H1 (cell line): ENCODE measurements at regions not wholly inside any gene's neighbourhood (a gene's known extent, or its start where the extent isn't known, plus 50 kb on each side); places are given as distances from the start of the nearest gene placed in this dataset.

Experiments
- CTCF ChIA-PET: fragments of 300-600 bp; sonication (Branson Sonifier 250); formaldehyde crosslinking; loops from one replicate; lab custom pipeline; 2021; ENCODE audit not compliant: partially characterized antibody; lab: Charles Lee
- POLR2A ChIA-PET: fragments of 300-600 bp; sonication (Branson Sonifier 250); formaldehyde crosslinking; loops from one replicate; lab custom pipeline; 2021; ENCODE audit warnings: inconsistent platforms; ENCODE audit not compliant: partially characterized antibody; lab: Charles Lee
- DNase-seq, 2 experiments: peaks; one replicate each; pipeline versions ENCODE4 v3.0.0 to v3.0.0-alpha.2; 2010 to 2022; ENCODE audit warnings: low spot score in 2 of 2, low read depth in 1 of 2, mixed read lengths in 1 of 2
- FAIRE-seq: peaks from 2 replicates; lab custom pipeline; 2011; peaks lifted over from hg19 to GRCh38; lab: Jason Lieb, UNC
- H2AFZ ChIP-seq: 2 replicates; pipeline ENCODE4 v1.8.1; 2012; ENCODE audit warnings: low read length, inconsistent platforms
- H2AK5ac ChIP-seq: 2 replicates; pipeline ENCODE4 v1.6.1; 2013; ENCODE audit warnings: low read depth, low read length
- H2BK120ac ChIP-seq: replicated peaks from 2 replicates; pipeline ENCODE3; 2013; ENCODE audit warnings: low read depth, low read length, inconsistent platforms
- H2BK12ac ChIP-seq: 2 replicates; pipeline ENCODE4 v1.6.1; 2013; ENCODE audit warnings: low read depth, low read length
- H2BK15ac ChIP-seq: 2 replicates; pipeline ENCODE4 v1.6.1; 2013; ENCODE audit warnings: low read length
- H2BK20ac ChIP-seq: 2 replicates; pipeline ENCODE4 v1.6.1; 2013; ENCODE audit warnings: low read length
- H2BK5ac ChIP-seq: 2 replicates; pipeline ENCODE4 v1.6.1; 2013; ENCODE audit warnings: low read depth, low read length
- H3K14ac ChIP-seq: 2 replicates; pipeline ENCODE4 v1.6.1; 2013; ENCODE audit warnings: inconsistent platforms; ENCODE audit not compliant: insufficient read length
- H3K18ac ChIP-seq: 2 replicates; pipeline ENCODE4 v1.6.1; 2013; ENCODE audit warnings: low read length; ENCODE audit errors: extremely low read depth
- H3K23ac ChIP-seq: 2 replicates; pipeline ENCODE4 v1.6.1; 2013; ENCODE audit warnings: inconsistent platforms; ENCODE audit not compliant: insufficient read length
- H3K23me2 ChIP-seq: 2 replicates; pipeline ENCODE4 v1.6.1; 2013; ENCODE audit warnings: low read depth, low read length
- H3K27ac ChIP-seq: 2 replicates; pipeline ENCODE4 v1.6.1; 2011; ENCODE audit warnings: low read depth, low read length, inconsistent platforms
- H3K27me3 ChIP-seq, 4 experiments: replicated peaks in 1 of 4; 1 replicate in 1 of 4; 2 replicates in 3 of 4; pipeline versions ENCODE4 v1.6.1 to v1.8.1; 2011 to 2013; ENCODE audit warnings: low read length in 3 of 4, mild to moderate bottlenecking in 3 of 4, inconsistent platforms in 2 of 4, mixed read lengths in 2 of 4, moderate library complexity in 1 of 4; ENCODE audit not compliant: control insufficient read depth in 3 of 4, insufficient read depth in 3 of 4; ENCODE audit errors: extremely low read depth in 1 of 4
- H3K36me3 ChIP-seq, 4 experiments: 2 replicates each; pipeline versions ENCODE4 v1.6.1 to v1.8.1; 2011 to 2013; ENCODE audit warnings: mild to moderate bottlenecking in 4 of 4, low read length in 3 of 4, moderate library complexity in 2 of 4, control low read depth in 1 of 4, inconsistent platforms in 1 of 4; ENCODE audit not compliant: insufficient read depth in 4 of 4, control insufficient read depth in 2 of 4
- H3K4ac ChIP-seq: replicated peaks from 2 replicates; pipeline ENCODE3; 2013; ENCODE audit warnings: low read length, low read depth, mixed read lengths, inconsistent platforms; ENCODE audit not compliant: insufficient read length
- H3K4me1 ChIP-seq, 4 experiments: replicated peaks in 1 of 4; 1 replicate in 1 of 4; 2 replicates in 3 of 4; pipeline versions ENCODE4 v1.6.1 to v1.8.1; 2011 to 2013; ENCODE audit warnings: low read length in 3 of 4, inconsistent platforms in 2 of 4, mixed read lengths in 1 of 4; ENCODE audit not compliant: insufficient read depth in 4 of 4, control insufficient read depth in 3 of 4
- H3K4me2 ChIP-seq, 2 experiments: 2 replicates each; pipeline versions ENCODE4 v1.6.1 to v1.8.1; 2011 to 2013; ENCODE audit warnings: low read depth in 2 of 2, low read length in 2 of 2, control low read depth in 1 of 2, inconsistent platforms in 1 of 2, mild to moderate bottlenecking in 1 of 2; ENCODE audit not compliant: insufficient read depth in 1 of 2
- H3K4me3 ChIP-seq, 4 experiments: fragments of 200-600, 300-600 bp in 1 of 4; sonication (generic), shearing (Covaris generic), sonication (Bioruptor Twin) in 1 of 4; 2 replicates each; pipeline versions ENCODE4 v1.5.1 to v1.8.1; 2011 to 2016; ENCODE audit warnings: low read length in 4 of 4, low read depth in 3 of 4, control low read depth in 2 of 4, inconsistent platforms in 2 of 4, mild to moderate bottlenecking in 2 of 4, mixed read lengths in 1 of 4, moderate library complexity in 1 of 4; ENCODE audit not compliant: insufficient read depth in 2 of 4; ENCODE audit errors: extremely low read depth in 1 of 4
- H3K56ac ChIP-seq: replicated peaks from 2 replicates; pipeline ENCODE3; 2013; ENCODE audit warnings: low read depth, mild to moderate bottlenecking, mixed read lengths, low read length, inconsistent platforms; ENCODE audit not compliant: insufficient read length
- H3K79me1 ChIP-seq: 2 replicates; pipeline ENCODE4 v1.6.1; 2013; ENCODE audit warnings: low read depth, low read length, control low read depth
- H3K79me2 ChIP-seq, 2 experiments: 2 replicates each; pipeline versions ENCODE4 v1.6.1 to v1.8.1; 2012 to 2013; ENCODE audit warnings: low read length in 2 of 2, mild to moderate bottlenecking in 2 of 2, inconsistent platforms in 1 of 2; ENCODE audit not compliant: insufficient read depth in 2 of 2, control insufficient read depth in 1 of 2
- H3K9ac ChIP-seq, 4 experiments: replicated peaks in 1 of 4; 1 replicate in 1 of 4; 2 replicates in 3 of 4; pipeline versions ENCODE4 v1.6.1 to v1.8.1; 2011 to 2013; ENCODE audit warnings: low read depth in 3 of 4, low read length in 3 of 4, control low read depth in 2 of 4, mild to moderate bottlenecking in 2 of 4, moderate library complexity in 2 of 4, inconsistent platforms in 1 of 4; ENCODE audit errors: extremely low read depth in 1 of 4
- H3K9me3 ChIP-seq, 2 experiments: 2 replicates each; pipeline versions ENCODE4 v1.6.1 to v1.8.1; 2012 to 2013; ENCODE audit warnings: mild to moderate bottlenecking in 2 of 2, moderate library complexity in 2 of 2, control low read depth in 1 of 2, inconsistent platforms in 1 of 2, low read depth in 1 of 2, low read length in 1 of 2, mixed read lengths in 1 of 2; ENCODE audit not compliant: insufficient read depth in 2 of 2
- H4K20me1 ChIP-seq, 2 experiments: replicated peaks in 1 of 2; 2 replicates each; pipeline versions ENCODE3 to v1.8.1; 2011 to 2013; ENCODE audit warnings: inconsistent platforms in 2 of 2, low read length in 2 of 2, mild to moderate bottlenecking in 1 of 2; ENCODE audit not compliant: insufficient read depth in 2 of 2, control insufficient read depth in 1 of 2
- H4K5ac ChIP-seq: 2 replicates; pipeline ENCODE4 v1.6.1; 2013; ENCODE audit warnings: low read length, low read depth, mixed read lengths, inconsistent platforms; ENCODE audit not compliant: insufficient read length
- H4K8ac ChIP-seq: 2 replicates; pipeline ENCODE4 v1.8.0; 2013; ENCODE audit warnings: mild to moderate bottlenecking, moderate library complexity, low read length, inconsistent platforms; ENCODE audit not compliant: insufficient read depth; ENCODE audit errors: extremely low read depth
- H4K91ac ChIP-seq: replicated peaks from 2 replicates; pipeline ENCODE3; 2013; ENCODE audit warnings: low read length, mixed read lengths, inconsistent platforms; ENCODE audit not compliant: insufficient read length
- BRCA1 ChIP-seq: IDR thresholded peaks from 2 replicates; pipeline ENCODE4 v1.6.1; 2012; ENCODE audit warnings: low read depth, low read length, improper control_type of control experiment
- CREB1 ChIP-seq: IDR thresholded peaks from 2 replicates; pipeline ENCODE4 v1.6.1; 2012; ENCODE audit warnings: inconsistent platforms
- FOSL1 ChIP-seq: IDR thresholded peaks from 2 replicates; pipeline ENCODE4 v1.6.1; 2011; ENCODE audit warnings: mild to moderate bottlenecking, low read depth, low read length, moderate library complexity; ENCODE audit not compliant: insufficient read depth
- SP4 ChIP-seq: IDR thresholded peaks from 2 replicates; pipeline ENCODE4 v1.6.1; 2012; ENCODE audit warnings: low read length, inconsistent platforms
- TBP ChIP-seq: IDR thresholded peaks from 2 replicates; pipeline ENCODE4 v1.6.1; 2011; ENCODE audit warnings: low read depth, low read length, improper control_type of control experiment
- TEAD4 ChIP-seq: IDR thresholded peaks from 2 replicates; pipeline ENCODE4 v1.6.1; 2012; ENCODE audit warnings: low read depth, low read length, inconsistent platforms, mixed read lengths
- WGBS, 2 experiments: shearing (Covaris generic) in 1 of 2; methylation state at CpG; one replicate each; pipeline versions ENCODE4 v1.1.6 to v1.1.7; 2013 to 2015; ENCODE audit warnings: low lambda C conversion rate in 2 of 2, mixed read lengths in 2 of 2, inconsistent platforms in 1 of 2, low coverage in 1 of 2, missing lambda C conversion rate in 1 of 2; ENCODE audit not compliant: insufficient replicate concordance in 2 of 2, insufficient coverage in 1 of 2, insufficient read length in 1 of 2; ENCODE audit errors: extremely low coverage in 1 of 2, missing lambda C conversion rate in 1 of 2; 5-methylcytosine and 5-hydroxymethylcytosine counted together

DNA sequence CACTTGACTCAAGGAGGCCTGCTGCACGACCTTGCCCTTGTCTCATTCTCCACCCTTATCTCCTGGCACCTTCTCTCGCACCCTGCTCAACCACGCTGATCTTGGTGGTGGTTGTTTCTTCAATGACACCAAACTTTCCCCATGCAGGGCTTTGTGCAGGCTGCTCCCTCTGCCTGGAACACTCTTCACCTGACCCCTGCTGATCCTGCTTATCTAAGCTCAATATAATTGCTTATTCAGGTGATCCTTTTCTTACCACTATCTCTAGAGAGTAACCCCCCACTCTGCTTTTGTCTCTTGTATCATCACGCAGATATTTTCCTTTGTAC is 604.4 kb downstream of the BUD13 start:
- Histone ChIP-seq H3K79me2 (no peaks in the 10 kb centered on the region), H3K27me3 (no peaks in the 10 kb centered on the region), H2BK120ac (no peak overlapping the region), H2BK5ac (no peak overlapping the region), H3K4me3 (no peak overlapping the region), H3K4ac (no peak overlapping the region), H2BK12ac (no peak overlapping the region), H3K23me2 (no peaks in the 10 kb centered on the region), H3K4me2 (no peak overlapping the region), H3K56ac (no peak overlapping the region), H3K23ac (no peak overlapping the region), H3K9ac (no peak overlapping the region), H4K8ac (no peak overlapping the region), H3K9me3 (no peaks in the 10 kb centered on the region), H3K27ac (no peak overlapping the region), H2BK20ac (no peak overlapping the region), H4K91ac (no peak overlapping the region), H4K20me1 (no peaks in the 10 kb centered on the region), H2AFZ (no peak overlapping the region), H3K14ac (no peak overlapping the region), H4K5ac (no peak overlapping the region), H3K18ac (no peak overlapping the region), H3K79me1 (no peaks in the 10 kb centered on the region), H3K36me3 (no peaks in the 10 kb centered on the region), H3K4me1 (peaks cover 0 to 2% (median 0%) of the 10 kb centered on the region in 4 experiments; a peak in 1 of 7 replicates), H2BK15ac (no peak overlapping the region), H2AK5ac (0 out of 2 replicates have a peak overlapping the region, but pooled peaks have one; percentile 33)
- FAIRE-seq (no peak), DNase-seq (peak in 1 of 2 experiments; percentile 16)
- POLR2A ChIA-PET = no interaction called here
- WGBS, 2 experiments = 83% methylated on average over 4 of the region's 4 CpGs; no CpG with 5 or more reads in 1 of the 2 experiments
- CTCF ChIA-PET = interaction anchor here (1.3 to 5.9 kb wide), 6 partner anchors 8 to 180 kb away, joined by 3 to 38 read pairs (median 6); no protein-coding TSS in a partner anchor
- no peak for TF ChIP-seq TEAD4
- TF ChIP-seq FOSL1 = no peak
- no peak for TF ChIP-seq SP4
- TF ChIP-seq TBP = no peak
- TF ChIP-seq BRCA1 = no peak
- TF ChIP-seq CREB1 = no peak
